PFSK-1 (cell line): ENCODE measurements at regions not wholly inside any gene's neighbourhood (a gene's known extent, or its start where the extent isn't known, plus 50 kb on each side); places are given as distances from the start of the nearest gene placed in this dataset.
A peak's percentile ranks its signal among the peaks of the same experiment; 100 is the strongest.

Experiments
- FOXP2 ChIP-seq: optimal IDR thresholded peaks from 2 replicates; pipeline ENCODE3; 2011; ENCODE audit warnings: borderline replicate concordance, control low read depth, inconsistent platforms; ENCODE audit not compliant: insufficient read depth; ENCODE audit errors: extremely low read length, extremely low read depth
- POLR2AphosphoS5 ChIP-seq: IDR thresholded peaks from 2 replicates; pipeline ENCODE4 v1.6.1; 2012; ENCODE audit warnings: low read depth, mild to moderate bottlenecking, control low read depth, low read length, moderate library complexity
- SIN3A ChIP-seq: IDR thresholded peaks from 2 replicates; pipeline ENCODE4 v1.6.1; 2012; ENCODE audit warnings: mild to moderate bottlenecking, low read length, moderate library complexity, borderline replicate concordance; ENCODE audit not compliant: insufficient read depth
- TAF1 ChIP-seq: IDR thresholded peaks from 2 replicates; pipeline ENCODE4 v1.6.1; 2012; ENCODE audit warnings: low read length, control low read depth, borderline replicate concordance; ENCODE audit not compliant: insufficient read depth
- TF ChIP-seq, protein P1 (sequence below), 2 experiments: IDR thresholded peaks; 2 replicates each; pipeline versions ENCODE4 v1.6.1 to v1.8.0; 2011 to 2012; ENCODE audit warnings: low read depth in 2 of 2, low read length in 2 of 2, control low read depth in 1 of 2, inconsistent platforms in 1 of 2, mild to moderate bottlenecking in 1 of 2, moderate library complexity in 1 of 2; ENCODE audit not compliant: insufficient read depth in 1 of 2

DNA sequence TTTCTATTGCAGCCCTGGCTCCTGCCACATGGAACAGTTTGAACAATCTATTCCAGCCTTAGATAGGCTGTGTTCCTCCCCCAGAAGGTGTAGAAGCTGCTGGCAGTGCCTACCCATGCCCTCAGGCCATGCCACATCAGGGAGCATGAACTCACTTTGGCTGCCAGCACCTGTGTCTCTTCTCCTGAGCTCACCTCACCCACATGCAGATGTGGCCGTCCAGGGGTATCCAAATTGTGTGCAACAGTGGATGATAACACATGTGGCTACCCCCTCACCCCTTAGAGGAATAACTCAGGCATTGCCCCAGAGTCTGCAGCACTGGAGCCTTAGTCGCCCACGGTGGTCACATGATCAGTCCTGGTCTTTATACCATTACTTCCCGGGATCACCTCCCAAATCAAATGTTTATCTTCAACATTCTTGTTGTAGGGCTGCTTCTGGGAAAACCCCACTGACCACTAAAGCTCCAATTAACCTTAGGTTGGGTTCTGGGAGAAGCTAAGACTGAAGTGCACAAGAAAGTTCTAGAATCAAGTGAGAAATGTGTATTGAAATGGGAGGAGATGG lies 110.4 kb downstream of the BANF2 start:
- TF ChIP-seq SIN3A (no peak), POLR2AphosphoS5 (no peak), TAF1 (no peak), FOXP2 (no peak)
- TF ChIP-seq, protein P1, sequence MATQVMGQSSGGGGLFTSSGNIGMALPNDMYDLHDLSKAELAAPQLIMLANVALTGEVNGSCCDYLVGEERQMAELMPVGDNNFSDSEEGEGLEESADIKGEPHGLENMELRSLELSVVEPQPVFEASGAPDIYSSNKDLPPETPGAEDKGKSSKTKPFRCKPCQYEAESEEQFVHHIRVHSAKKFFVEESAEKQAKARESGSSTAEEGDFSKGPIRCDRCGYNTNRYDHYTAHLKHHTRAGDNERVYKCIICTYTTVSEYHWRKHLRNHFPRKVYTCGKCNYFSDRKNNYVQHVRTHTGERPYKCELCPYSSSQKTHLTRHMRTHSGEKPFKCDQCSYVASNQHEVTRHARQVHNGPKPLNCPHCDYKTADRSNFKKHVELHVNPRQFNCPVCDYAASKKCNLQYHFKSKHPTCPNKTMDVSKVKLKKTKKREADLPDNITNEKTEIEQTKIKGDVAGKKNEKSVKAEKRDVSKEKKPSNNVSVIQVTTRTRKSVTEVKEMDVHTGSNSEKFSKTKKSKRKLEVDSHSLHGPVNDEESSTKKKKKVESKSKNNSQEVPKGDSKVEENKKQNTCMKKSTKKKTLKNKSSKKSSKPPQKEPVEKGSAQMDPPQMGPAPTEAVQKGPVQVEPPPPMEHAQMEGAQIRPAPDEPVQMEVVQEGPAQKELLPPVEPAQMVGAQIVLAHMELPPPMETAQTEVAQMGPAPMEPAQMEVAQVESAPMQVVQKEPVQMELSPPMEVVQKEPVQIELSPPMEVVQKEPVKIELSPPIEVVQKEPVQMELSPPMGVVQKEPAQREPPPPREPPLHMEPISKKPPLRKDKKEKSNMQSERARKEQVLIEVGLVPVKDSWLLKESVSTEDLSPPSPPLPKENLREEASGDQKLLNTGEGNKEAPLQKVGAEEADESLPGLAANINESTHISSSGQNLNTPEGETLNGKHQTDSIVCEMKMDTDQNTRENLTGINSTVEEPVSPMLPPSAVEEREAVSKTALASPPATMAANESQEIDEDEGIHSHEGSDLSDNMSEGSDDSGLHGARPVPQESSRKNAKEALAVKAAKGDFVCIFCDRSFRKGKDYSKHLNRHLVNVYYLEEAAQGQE (IDR thresholded peaks at IDR 0.05; ENCODE audit: insufficient read depth in 1 of 2, low read depth in 2 of 2, low read length in 2 of 2), result no peak

GRCh38 chr20:17809362-17810061 lies 109.7 kb downstream of the BANF2 start:
- no peak for TF ChIP-seq SIN3A
- TF ChIP-seq TAF1, result no peak
- TF ChIP-seq FOXP2, result no peak
- TF ChIP-seq, protein P1 (IDR thresholded peaks at IDR 0.05; ENCODE audit: insufficient read depth in 1 of 2, low read depth in 2 of 2, low read length in 2 of 2), result no peak
- no peak for TF ChIP-seq POLR2AphosphoS5

DNA sequence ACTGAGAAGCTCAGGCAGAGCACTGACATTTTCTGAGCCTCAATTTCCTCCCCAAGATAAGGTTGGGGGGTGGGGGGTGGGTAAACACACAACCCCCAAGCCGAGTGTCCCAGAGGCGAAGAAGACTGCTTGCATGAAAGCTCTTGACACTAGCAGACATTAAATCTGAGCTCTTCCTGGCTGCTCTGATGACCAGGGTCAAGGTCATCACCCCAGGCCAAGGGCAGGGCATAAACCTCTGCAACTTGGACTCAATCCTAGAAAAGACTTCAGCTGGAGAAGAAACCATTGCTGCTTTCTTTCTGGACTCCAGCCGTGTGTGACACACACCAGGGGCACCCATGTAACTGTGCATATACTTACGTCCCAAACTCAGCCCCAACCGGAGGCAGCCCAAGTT lies 109.0 kb downstream of the BANF2 start:
- TF ChIP-seq SIN3A (no peak), FOXP2 (no peak), TAF1 (no peak), POLR2AphosphoS5 (no peak)
- TF ChIP-seq, protein P1 (IDR thresholded peaks at IDR 0.05; ENCODE audit: insufficient read depth in 1 of 2, low read depth in 2 of 2, low read length in 2 of 2), result no peak

- TF ChIP-seq TAF1 (no peak), SIN3A (0 out of 2 replicates have a peak, but pooled peaks have one; percentile 31), FOXP2 (peak; percentile 46)
These were observed 108.6 kb downstream of the BANF2 start for GRCh38 chr20:17808357-17808756.

DNA sequence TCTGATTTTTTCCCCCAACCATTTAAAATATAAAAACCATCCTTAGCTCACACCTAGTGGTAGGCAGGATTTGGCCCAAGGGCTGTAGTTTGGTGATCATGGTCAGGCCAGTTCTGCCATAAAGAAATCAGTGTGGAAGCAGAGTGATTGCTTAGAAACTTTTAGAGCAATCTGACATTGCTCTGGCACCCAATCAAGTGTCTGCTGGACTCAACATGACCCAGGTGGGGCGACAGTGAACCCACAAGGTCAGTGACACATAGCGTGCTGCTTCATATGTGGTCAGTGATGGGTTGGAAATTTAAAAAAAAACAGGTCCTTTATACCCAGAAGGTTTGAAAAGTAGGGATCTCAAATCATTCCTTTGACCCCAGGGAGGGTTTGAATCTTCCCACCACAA lies 107.9 kb downstream of the BANF2 start:
- TF ChIP-seq, protein P1 (IDR thresholded peaks at IDR 0.05; ENCODE audit: insufficient read depth in 1 of 2, low read depth in 2 of 2, low read length in 2 of 2), result no peak
- TF ChIP-seq TAF1 (no peak), FOXP2 (no peak), POLR2AphosphoS5 (no peak), SIN3A (no peak)
